ENCODE measurements at regions not wholly inside any gene's neighbourhood (a gene's known extent, or its start where the extent isn't known, plus 50 kb on each side); places are given as distances from the start of the nearest gene placed in this dataset.

- DNase-seq, result no peak
These were observed 973.1 kb downstream of the TMEM182 start for GRCh38 chr2:103734911-103735310.

- DNase-seq, result no peak
These were observed 976.3 kb downstream of the TMEM182 start for GRCh38 chr2:103738108-103738507.

DNA sequence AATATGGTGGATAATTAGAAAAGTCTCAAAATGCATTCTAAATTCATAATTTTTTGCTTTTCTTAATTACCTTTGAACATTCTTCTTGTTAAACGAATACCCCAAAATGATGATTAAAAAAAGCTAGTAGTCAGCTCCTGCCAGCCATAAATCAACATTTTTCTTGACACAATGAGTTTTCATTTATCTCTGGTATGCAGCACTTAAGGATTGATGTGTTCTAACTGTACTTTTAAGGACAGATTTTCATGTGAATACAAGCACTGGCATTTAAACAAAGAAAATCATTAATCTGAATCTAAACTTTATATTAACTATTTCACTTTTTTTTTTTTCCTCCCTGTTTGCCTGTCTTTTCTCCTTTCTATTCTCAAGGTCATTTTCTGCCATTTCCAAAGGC lies 976.8 kb downstream of the TMEM182 start:
- DNase-seq, result no peak

- no peak for DNase-seq
These were observed 977.4 kb downstream of the TMEM182 start for GRCh38 chr2:103739186-103739585.

DNA sequence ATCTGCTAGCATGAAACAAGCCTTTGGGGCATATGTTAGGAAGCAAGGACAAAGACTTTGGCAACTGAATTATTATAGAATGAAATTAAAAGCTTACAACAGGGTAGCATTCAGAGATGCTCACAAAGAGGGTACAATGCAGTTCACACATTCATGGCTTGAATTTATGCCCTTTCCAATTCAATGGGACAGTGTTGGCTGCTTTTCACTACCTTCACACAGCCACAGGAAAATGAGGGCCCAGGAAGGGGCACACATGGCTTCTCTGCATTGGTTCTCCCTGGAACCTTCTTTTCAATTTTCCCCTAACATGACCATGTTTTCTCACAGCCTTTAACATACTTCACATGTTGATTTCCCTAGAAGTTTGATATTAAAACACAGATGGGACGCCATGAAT lies 978.1 kb downstream of the TMEM182 start:
- DNase-seq, result no peak

DNA sequence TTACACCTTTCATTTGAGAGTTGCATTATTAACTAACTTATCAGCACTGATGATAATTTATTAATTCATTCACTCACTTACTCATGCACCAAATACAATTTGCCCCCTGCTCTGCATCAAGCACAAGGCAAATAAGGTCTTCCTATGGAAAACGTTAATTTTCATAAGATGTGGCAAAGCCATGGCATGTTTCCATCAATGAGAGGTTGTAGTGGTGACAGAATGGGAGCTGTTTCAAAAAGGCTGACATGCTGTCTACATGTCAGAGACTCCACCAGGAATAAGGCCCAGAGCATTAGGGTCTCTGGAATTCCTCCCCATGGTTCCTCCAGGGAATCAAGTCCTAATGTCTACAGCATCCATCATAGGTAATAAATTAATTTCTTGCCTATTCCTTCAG lies 978.8 kb downstream of the TMEM182 start:
- DNase-seq, result no peak

- no peak for DNase-seq
These were observed 981.4 kb downstream of the TMEM182 start for GRCh38 chr2:103743195-103743594.

- no peak for DNase-seq
These were observed 992.7 kb downstream of the TMEM182 start for GRCh38 chr2:103754530-103754929.

DNA sequence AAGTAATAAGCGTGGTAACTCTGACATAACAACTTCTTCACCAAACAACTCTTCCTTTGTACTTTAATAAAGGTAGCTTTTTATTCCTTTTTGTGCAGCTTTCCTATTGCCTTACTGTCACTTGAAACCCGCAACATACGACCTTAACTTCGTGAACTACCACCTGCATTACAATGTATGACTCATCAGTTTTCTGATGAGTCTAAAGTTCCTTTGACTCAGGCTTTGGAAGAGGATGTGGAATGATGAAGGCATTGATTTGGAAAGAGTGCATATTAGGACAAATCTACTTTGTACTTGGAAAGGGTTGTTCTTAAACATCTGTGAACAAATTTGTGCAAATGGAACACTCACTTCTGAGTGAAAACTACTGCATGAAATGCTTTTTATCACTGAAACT lies 1012.1 kb downstream of the TMEM182 start:
- DNase-seq, result no peak

- no peak for DNase-seq
These were observed 1018.4 kb downstream of the TMEM182 start for GRCh38 chr2:103780088-103780702.

DNA sequence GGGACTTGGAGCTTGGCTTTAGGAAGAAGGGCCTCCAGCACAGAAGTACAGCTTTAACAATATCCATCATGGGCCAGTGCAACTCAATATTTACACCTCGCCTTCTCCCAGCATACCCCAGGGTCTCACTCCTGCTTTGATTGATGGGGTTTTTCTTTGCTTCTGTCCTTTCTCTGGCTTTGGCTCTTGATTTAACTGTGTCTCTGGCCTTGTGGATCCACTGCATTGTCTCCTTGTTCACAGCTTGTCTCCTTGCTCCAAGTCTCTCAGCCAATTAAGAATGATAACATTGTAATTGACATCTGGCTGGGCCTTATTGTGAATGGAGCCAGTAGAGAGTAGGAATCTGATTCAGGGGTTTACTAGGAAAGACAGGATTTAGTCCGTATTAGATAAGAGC lies 1019.5 kb downstream of the TMEM182 start:
- DNase-seq, result no peak

DNA sequence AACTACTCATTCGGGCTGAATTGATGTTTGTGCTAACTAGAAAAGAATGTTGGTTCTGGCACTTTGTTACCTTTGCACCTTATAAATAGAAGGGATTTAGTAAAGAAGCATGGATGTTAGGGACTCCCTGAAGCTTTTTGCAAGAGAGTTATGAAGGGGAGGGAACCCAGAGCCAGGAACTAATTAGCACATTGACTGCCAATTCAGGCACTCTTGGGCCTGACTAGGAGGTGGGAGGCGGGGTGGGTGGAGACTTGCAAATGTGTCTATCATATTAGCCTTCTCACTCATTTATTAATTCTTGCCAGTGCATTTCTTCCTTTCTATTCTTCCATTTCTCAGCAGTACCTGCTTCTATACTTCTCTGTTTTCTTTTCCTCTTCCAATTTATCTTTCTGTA lies 1022.4 kb downstream of the TMEM182 start:
- DNase-seq, result no peak

GRCh38 chr2:103785432-103785831 lies 1023.6 kb downstream of the TMEM182 start:
- no peak for DNase-seq

- no peak for DNase-seq
These were observed 1024.1 kb downstream of the TMEM182 start for GRCh38 chr2:103785956-103786355.

- DNase-seq, result no peak
These were observed 1026.6 kb downstream of the TMEM182 start for GRCh38 chr2:103788389-103788788.

GRCh38 chr2:103788951-103789350 lies 1027.1 kb downstream of the TMEM182 start:
- no peak for DNase-seq

GRCh38 chr2:103789381-103790095 lies 1027.7 kb downstream of the TMEM182 start:
- no peak for DNase-seq

DNA sequence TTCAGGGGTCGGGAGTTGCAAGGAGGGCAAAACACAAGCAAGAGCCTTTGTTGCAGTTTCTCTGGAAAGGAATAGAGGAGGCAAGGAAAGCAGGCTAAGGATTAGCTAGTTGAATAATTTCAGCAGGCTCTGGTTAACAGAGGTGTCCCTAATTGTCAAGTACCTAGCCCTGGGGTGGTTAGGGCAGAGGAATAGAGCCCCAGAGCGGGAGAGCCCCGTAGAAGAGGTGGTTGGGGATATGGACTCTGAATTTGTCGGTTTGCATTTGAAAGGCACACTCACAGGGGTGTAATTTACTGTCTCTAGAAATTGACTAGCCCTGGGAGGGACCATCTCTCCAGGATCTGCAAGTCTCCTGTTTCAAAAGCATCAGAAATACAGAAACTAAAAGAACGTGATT lies 1030.2 kb downstream of the TMEM182 start:
- DNase-seq, result no peak

GRCh38 chr2:103798291-103798690 lies 1036.5 kb downstream of the TMEM182 start:
- DNase-seq, result no peak

GRCh38 chr2:103804013-103804412 lies 1042.2 kb downstream of the TMEM182 start:
- no peak for DNase-seq

GRCh38 chr2:103805746-103806145 lies 1043.9 kb downstream of the TMEM182 start:
- no peak for DNase-seq

DNA sequence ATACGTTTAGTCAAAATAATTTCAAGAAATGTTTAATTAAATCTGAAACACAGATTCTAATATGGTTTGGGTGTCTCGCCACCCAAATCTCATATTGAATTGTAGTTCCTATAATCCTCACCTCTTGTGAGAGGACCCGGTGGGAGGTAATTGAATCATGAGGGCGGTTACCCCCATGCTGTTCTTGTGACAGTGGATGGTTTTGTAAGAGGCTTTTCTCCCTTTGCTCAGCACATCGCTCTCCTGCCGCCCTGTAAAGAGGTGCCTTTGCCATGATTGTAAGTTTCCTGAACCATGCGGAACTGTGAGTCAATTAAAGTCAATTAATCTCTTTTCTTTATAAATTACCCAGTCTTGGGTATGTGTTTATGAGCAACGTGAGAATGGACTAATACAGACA lies 1045.1 kb upstream of the POU3F3 start:
- no peak for DNase-seq

- peak; percentile 50 for DNase-seq
These were observed 1044.5 kb upstream of the POU3F3 start for GRCh38 chr2:103809415-103809814.

DNA sequence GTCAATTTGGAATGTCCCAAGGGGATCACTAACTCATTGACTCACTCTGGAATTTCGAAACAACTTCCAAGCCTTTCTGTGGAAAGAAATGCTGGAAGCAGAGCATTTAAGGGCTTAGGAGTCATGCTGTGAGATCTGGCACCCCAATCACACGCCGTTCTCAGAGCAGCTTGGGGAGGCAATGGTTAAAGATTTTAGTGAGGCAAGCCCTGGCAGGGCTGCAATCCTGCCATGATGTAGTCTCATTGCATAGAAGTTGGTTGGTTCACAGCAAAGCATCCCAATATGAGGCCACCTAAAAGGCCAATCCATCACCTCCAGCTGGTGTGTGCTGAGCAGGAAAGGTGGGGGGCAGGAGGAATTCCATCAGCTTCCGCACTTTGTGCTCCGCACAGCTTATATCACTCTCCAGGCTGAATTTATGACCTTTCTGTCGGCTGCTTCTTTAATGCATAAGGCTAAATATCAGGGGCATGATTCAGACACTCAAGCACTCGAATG lies 1043.9 kb upstream of the POU3F3 start:
- DNase-seq, result no peak

DNA sequence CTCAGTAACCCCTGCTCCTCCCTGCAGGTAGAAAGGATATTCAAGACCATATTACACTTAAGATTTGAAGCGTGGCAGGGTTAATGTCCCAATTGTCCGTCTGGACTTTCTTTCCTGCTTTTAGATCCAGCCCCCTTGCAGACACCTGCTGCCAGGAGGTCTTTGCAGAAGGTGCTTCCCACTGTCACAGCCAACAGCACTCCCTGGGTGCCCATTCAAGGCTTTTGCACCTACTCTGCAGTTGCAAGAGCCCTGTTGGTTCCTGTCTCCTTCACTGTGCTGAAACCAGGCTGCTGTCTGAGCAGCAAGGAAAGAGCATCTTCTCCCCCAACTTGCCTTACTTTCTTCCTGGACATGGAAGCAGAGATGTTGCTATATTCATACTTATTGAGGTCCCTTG lies 1043.0 kb upstream of the POU3F3 start:
- no peak for DNase-seq
